GM12878 (cell line): ENCODE measurements at regions not wholly inside any gene's neighbourhood (a gene's known extent, or its start where the extent isn't known, plus 50 kb on each side); places are given as distances from the start of the nearest gene placed in this dataset.

ENCODE experiments used
- ATAC-seq: fragments of 200-7000 bp; cut with Tn5 transposase; 3 replicates; pipeline ENCODE4 v1.9.1; 2020; ENCODE audit warnings: mild to moderate bottlenecking, moderate library complexity
- BruUV-seq: library from RNA; stranded (reverse); fragments of 400-500 nt; replicated peaks from 2 replicates; lab custom pipeline; 2021; lab: Mats Ljungman, UMichigan
- CTCF ChIA-PET: fragments of 300-600 bp; sonication (Branson Sonifier 250); formaldehyde crosslinking; extraction: SDS; loops from one replicate; lab custom pipeline; 2021; ENCODE audit warnings: inconsistent platforms; lab: Yijun Ruan, JAX
- POLR2A ChIA-PET: fragments of 350-600 bp; formaldehyde crosslinking; extraction: SDS; loops from one replicate; lab custom pipeline; 2021; ENCODE audit warnings: inconsistent platforms; lab: Charles Lee
- RAD21 ChIA-PET: fragments of 300-600 bp; sonication (Branson Sonifier 250); formaldehyde crosslinking; loops from one replicate; lab custom pipeline; 2023; ENCODE audit warnings: antibody characterized with exemption; ENCODE audit not compliant: unreplicated experiment; lab: Charles Lee
- SMC1A ChIA-PET: fragments of 300-600 bp; sonication (Branson Sonifier 250); formaldehyde crosslinking; loops from one replicate; lab custom pipeline; 2023; ENCODE audit not compliant: unreplicated experiment, uncharacterized antibody; lab: Charles Lee
- DNase-seq: peaks from one replicate; pipeline ENCODE4 v3.0.0-alpha.2; 2011; ENCODE audit warnings: low read depth, low spot score
- FAIRE-seq: peaks from 3 replicates; lab custom pipeline; 2011; peaks lifted over from hg19 to GRCh38; lab: Jason Lieb, UNC
- H2AFZ ChIP-seq: 2 replicates; pipeline ENCODE4 v1.6.0; 2011; ENCODE audit warnings: low read depth, low read length, control low read depth; ENCODE audit not compliant: control insufficient read depth
- H3K27ac ChIP-seq: 2 replicates; pipeline ENCODE4 v1.5.1; 2011; ENCODE audit warnings: control low read depth; ENCODE audit not compliant: control insufficient read depth, insufficient read depth
- H3K27me3 ChIP-seq, 2 experiments: replicated peaks in 1 of 2; 2 replicates each; pipeline versions ENCODE4 v1.6.0 to v1.6.1; 2011; ENCODE audit warnings: low read length in 1 of 2; ENCODE audit not compliant: control insufficient read depth in 2 of 2, insufficient read depth in 2 of 2
- H3K36me3 ChIP-seq, 2 experiments: 2 replicates each; pipeline ENCODE4 v1.5.1; 2011; ENCODE audit warnings: low read length in 1 of 2; ENCODE audit not compliant: control insufficient read depth in 2 of 2, insufficient read depth in 2 of 2
- H3K4me1 ChIP-seq: 2 replicates; pipeline ENCODE4 v1.6.1; 2011; ENCODE audit warnings: mild to moderate bottlenecking, low read length, moderate library complexity, mixed read lengths; ENCODE audit not compliant: control insufficient read depth, insufficient read depth
- H3K4me2 ChIP-seq: 2 replicates; pipeline ENCODE4 v1.6.0; 2011; ENCODE audit warnings: control low read depth; ENCODE audit not compliant: control insufficient read depth, insufficient read depth
- H3K4me3 ChIP-seq: fragments of 200-600 bp; sonication (generic); 2 replicates; pipeline ENCODE4 v1.5.1; 2016
- H3K79me2 ChIP-seq: 2 replicates; pipeline ENCODE4 v1.6.0; 2011; ENCODE audit warnings: low read length; ENCODE audit not compliant: control insufficient read depth, insufficient read depth
- H3K9ac ChIP-seq: 2 replicates; pipeline ENCODE4 v1.8.0; 2011; ENCODE audit warnings: low read length, control low read depth, mixed read lengths; ENCODE audit not compliant: control insufficient read depth, insufficient read depth
- H3K9me3 ChIP-seq: replicated peaks from 3 replicates; pipeline ENCODE4 v1.5.1; 2011; ENCODE audit warnings: mild to moderate bottlenecking, low read length; ENCODE audit not compliant: control insufficient read depth, insufficient read depth
- H4K20me1 ChIP-seq: 2 replicates; pipeline ENCODE4 v1.6.0; 2011; ENCODE audit not compliant: control insufficient read depth, insufficient read depth
- ATF7 ChIP-seq: fragments of 450-650 bp; IDR thresholded peaks from 2 replicates; pipeline ENCODE4 v1.6.1; 2016; ENCODE audit warnings: low read depth, mild to moderate bottlenecking
- CBFB ChIP-seq: IDR thresholded peaks from 2 replicates; pipeline ENCODE4 v1.6.1; 2016; ENCODE audit warnings: antibody characterized with exemption, low read depth
- CBX5 ChIP-seq: sonication (generic); IDR thresholded peaks from 2 replicates; pipeline ENCODE4 v1.6.1; 2016; ENCODE audit warnings: low read depth, moderate library complexity, mild to moderate bottlenecking, inconsistent platforms
- EP300 ChIP-seq, 2 experiments: fragments of 150-350 bp in 1 of 2; IDR thresholded peaks; 2 replicates each; pipeline ENCODE4 v1.6.1; 2011 to 2012; ENCODE audit warnings: low read depth in 2 of 2, low read length in 2 of 2, borderline replicate concordance in 1 of 2, improper control_type of control experiment in 1 of 2, inconsistent platforms in 1 of 2; ENCODE audit not compliant: control insufficient read depth in 1 of 2
- MXI1 ChIP-seq: fragments of 150-350 bp; IDR thresholded peaks from 2 replicates; pipeline ENCODE4 v1.6.1; 2011; ENCODE audit warnings: low read depth, mild to moderate bottlenecking, inconsistent platforms, low read length, improper control_type of control experiment
- RAD51 ChIP-seq: fragments of 450-650 bp; IDR thresholded peaks from 2 replicates; pipeline ENCODE4 v1.6.1; 2016; ENCODE audit warnings: moderate library complexity, mild to moderate bottlenecking, inconsistent platforms
- RUNX3 ChIP-seq: IDR thresholded peaks from 2 replicates; pipeline ENCODE4 v1.6.1; 2012; ENCODE audit warnings: low read length, inconsistent platforms
- TARDBP ChIP-seq: IDR thresholded peaks from 2 replicates; pipeline ENCODE4 v1.6.1; 2016; ENCODE audit warnings: borderline replicate concordance
- ZNF274 ChIP-seq: IDR thresholded peaks from one replicate; pipeline ENCODE4 v1.8.0; 2011; ENCODE audit not compliant: insufficient read length, insufficient read depth
- ZNF384 ChIP-seq: IDR thresholded peaks from 2 replicates; pipeline ENCODE4 v1.6.1; 2012; ENCODE audit warnings: low read depth, mild to moderate bottlenecking, low read length, improper control_type of control experiment, borderline replicate concordance
- WGBS: methylation state at CpG from one replicate; pipeline ENCODE4 v1.1.6; 2016; ENCODE audit warnings: low lambda C conversion rate; ENCODE audit not compliant: insufficient replicate concordance, insufficient coverage; ENCODE audit errors: missing lambda C conversion rate; 5-methylcytosine and 5-hydroxymethylcytosine counted together
- in situ Hi-C: fragments of 300-500 bp; cut with MboI; formaldehyde crosslinking; loops from 9 replicates; pipeline ENCODE4 v1.14.3; 2018; ENCODE audit warnings: mixed read lengths
- intact Hi-C: fragments of 100-400 bp; cut with micrococcal nuclease; formaldehyde crosslinking; loops from one replicate; pipeline ENCODE4 v1.14.2; 2022; ENCODE audit not compliant: unreplicated experiment
- TF ChIP-seq, protein P1 (sequence below), 3 experiments: IDR thresholded peaks in 2 of 3; conservative IDR thresholded peaks in 1 of 3; 2 replicates each; pipeline ENCODE4 v1.5.1; 2011; ENCODE audit warnings: low read depth in 3 of 3, low read length in 3 of 3, mild to moderate bottlenecking in 3 of 3, control low read depth in 2 of 3, moderate library complexity in 2 of 3, inconsistent platforms in 1 of 3, mixed read lengths in 1 of 3; ENCODE audit not compliant: control insufficient read depth in 2 of 3, insufficient read depth in 1 of 3; ENCODE audit errors: extremely low read depth in 1 of 3
- TF ChIP-seq, protein P2 (sequence below): IDR thresholded peaks from 2 replicates; pipeline ENCODE4 v1.6.1; 2011; ENCODE audit warnings: low read depth, mild to moderate bottlenecking, low read length, moderate library complexity, borderline replicate concordance; ENCODE audit errors: extremely low read depth
- TF ChIP-seq, protein P3 (sequence below): fragments of 150-350 bp; IDR thresholded peaks from 2 replicates; pipeline ENCODE4 v1.6.1; 2014; ENCODE audit warnings: mild to moderate bottlenecking, low read depth, low read length

GRCh38 chr18:64618390-64618789, 469.5 kb upstream of the LINC00305 start:
- ChIA-PET POLR2A (no interaction called here), CTCF (no interaction called here), SMC1A (no interaction called here), RAD21 (no interaction called here)
- H3K27me3 ChIP-seq: no peaks in the 10 kb centered on the region
- no peaks in the 10 kb centered on the region for H3K9me3 ChIP-seq
- 50% methylated on average over 1 of the region's 1 CpG for WGBS
- no peak overlapping the region for H3K4me2 ChIP-seq
- intact Hi-C loops (no loop called here), in situ Hi-C loops (no loop called here)
- H3K36me3 ChIP-seq: no peaks in the 10 kb centered on the region
- TF ChIP-seq ZNF274 (no peak), RUNX3 (no peak)
- ATAC-seq (no peak), FAIRE-seq (no peak), DNase-seq (no peak)
- no peak overlapping the region for H3K4me3 ChIP-seq
- no peak overlapping the region for H3K27ac ChIP-seq
- no peaks in the 10 kb centered on the region for H4K20me1 ChIP-seq
- H3K79me2 ChIP-seq: no peaks in the 10 kb centered on the region
- H3K9ac ChIP-seq: no peak overlapping the region
- BruUV-seq: no TSS peak
- no peaks in the 10 kb centered on the region for H3K4me1 ChIP-seq
- H2AFZ ChIP-seq: no peak overlapping the region

DNA sequence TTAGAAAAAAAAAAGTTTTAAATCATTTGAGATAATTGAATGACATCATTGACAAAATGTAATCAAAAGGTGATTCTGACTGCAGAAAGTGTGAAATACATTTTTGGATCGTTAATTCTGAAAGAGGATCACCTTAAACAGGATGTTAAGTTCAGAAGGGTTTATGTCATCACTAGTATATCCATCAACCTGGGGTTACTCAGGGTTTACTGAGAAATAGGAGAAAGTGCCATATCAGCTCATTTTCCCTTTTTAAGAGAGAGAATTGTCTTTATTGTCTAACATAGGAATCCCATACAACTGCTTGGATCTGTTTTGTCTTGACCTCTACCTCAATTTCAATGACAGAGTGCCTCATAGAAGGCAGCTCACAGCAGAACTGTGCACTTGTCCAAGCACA, 466.1 kb upstream of the LINC00305 start:
- no peaks in the 10 kb centered on the region for H3K36me3 ChIP-seq
- no peak for FAIRE-seq

More for the DNA sequence above, 466.1 kb upstream of the LINC00305 start:
- H3K9me3 ChIP-seq: no peaks in the 10 kb centered on the region
- H3K27me3 ChIP-seq: no peaks in the 10 kb centered on the region
- ChIA-PET CTCF (no interaction called here), SMC1A (no interaction called here), RAD21 (no interaction called here), POLR2A (no interaction called here)
- no peaks in the 10 kb centered on the region for H4K20me1 ChIP-seq
- H3K4me1 ChIP-seq: no peaks in the 10 kb centered on the region
- no peak for DNase-seq
- in situ Hi-C loops (no loop called here), intact Hi-C loops (no loop called here)
- no peak for ATAC-seq
- H3K27ac ChIP-seq: no peak overlapping the region
- no peaks in the 10 kb centered on the region for H3K79me2 ChIP-seq
- no peak overlapping the region for H2AFZ ChIP-seq
- no peak overlapping the region for H3K4me2 ChIP-seq
- H3K9ac ChIP-seq: no peak overlapping the region
- 0% methylated on average over 1 of the region's 1 CpG for WGBS
- H3K4me3 ChIP-seq: no peak overlapping the region
- BruUV-seq: no TSS peak
- TF ChIP-seq, protein P1, sequence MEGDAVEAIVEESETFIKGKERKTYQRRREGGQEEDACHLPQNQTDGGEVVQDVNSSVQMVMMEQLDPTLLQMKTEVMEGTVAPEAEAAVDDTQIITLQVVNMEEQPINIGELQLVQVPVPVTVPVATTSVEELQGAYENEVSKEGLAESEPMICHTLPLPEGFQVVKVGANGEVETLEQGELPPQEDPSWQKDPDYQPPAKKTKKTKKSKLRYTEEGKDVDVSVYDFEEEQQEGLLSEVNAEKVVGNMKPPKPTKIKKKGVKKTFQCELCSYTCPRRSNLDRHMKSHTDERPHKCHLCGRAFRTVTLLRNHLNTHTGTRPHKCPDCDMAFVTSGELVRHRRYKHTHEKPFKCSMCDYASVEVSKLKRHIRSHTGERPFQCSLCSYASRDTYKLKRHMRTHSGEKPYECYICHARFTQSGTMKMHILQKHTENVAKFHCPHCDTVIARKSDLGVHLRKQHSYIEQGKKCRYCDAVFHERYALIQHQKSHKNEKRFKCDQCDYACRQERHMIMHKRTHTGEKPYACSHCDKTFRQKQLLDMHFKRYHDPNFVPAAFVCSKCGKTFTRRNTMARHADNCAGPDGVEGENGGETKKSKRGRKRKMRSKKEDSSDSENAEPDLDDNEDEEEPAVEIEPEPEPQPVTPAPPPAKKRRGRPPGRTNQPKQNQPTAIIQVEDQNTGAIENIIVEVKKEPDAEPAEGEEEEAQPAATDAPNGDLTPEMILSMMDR (IDR thresholded peaks at IDR 0.05 in 2 of 3, conservative IDR thresholded peaks at IDR 0.05 in 1 of 3; ENCODE audit: control insufficient read depth in 2 of 3, extremely low read depth in 1 of 3, insufficient read depth in 1 of 3, low read depth in 3 of 3, low read length in 3 of 3): no peak
- TF ChIP-seq ATF7 (no peak), RAD51 (no peak), CBX5 (no peak), TARDBP (no peak), CBFB (no peak), MXI1 (no peak), ZNF384 (no peak), EP300 (IDR thresholded peaks at IDR 0.05; ENCODE audit: borderline replicate concordance in 1 of 2, control insufficient read depth in 1 of 2, low read depth in 2 of 2, low read length in 2 of 2) (no peak)
- TF ChIP-seq, protein P2, sequence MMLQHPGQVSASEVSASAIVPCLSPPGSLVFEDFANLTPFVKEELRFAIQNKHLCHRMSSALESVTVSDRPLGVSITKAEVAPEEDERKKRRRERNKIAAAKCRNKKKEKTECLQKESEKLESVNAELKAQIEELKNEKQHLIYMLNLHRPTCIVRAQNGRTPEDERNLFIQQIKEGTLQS: no peak
- TF ChIP-seq, protein P3, sequence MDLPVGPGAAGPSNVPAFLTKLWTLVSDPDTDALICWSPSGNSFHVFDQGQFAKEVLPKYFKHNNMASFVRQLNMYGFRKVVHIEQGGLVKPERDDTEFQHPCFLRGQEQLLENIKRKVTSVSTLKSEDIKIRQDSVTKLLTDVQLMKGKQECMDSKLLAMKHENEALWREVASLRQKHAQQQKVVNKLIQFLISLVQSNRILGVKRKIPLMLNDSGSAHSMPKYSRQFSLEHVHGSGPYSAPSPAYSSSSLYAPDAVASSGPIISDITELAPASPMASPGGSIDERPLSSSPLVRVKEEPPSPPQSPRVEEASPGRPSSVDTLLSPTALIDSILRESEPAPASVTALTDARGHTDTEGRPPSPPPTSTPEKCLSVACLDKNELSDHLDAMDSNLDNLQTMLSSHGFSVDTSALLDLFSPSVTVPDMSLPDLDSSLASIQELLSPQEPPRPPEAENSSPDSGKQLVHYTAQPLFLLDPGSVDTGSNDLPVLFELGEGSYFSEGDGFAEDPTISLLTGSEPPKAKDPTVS: no peak
